ENCODE measurements at regions not wholly inside any gene's neighbourhood (a gene's known extent, or its start where the extent isn't known, plus 50 kb on each side); places are given as distances from the start of the nearest gene placed in this dataset.

DNA sequence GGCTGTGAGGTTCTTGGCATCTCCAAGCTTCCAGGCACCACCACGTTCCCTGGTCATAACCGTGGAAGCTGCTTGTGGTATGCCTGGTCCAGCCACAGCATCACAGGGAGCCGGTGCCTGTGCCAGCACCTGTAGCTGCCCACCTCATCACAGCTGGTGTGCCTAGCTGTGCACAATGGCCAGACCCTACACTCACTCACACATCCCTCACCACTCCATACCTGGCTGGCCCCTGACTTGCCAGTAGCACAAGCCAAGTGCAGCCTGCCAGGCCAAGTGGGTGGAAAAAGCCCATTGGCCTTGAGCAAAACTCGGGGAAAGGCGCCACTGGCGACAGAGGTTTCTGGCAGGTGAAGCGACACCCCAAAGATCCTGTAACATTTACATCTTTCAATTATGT is 192.3 kb upstream of the MANEA start:
- DNase-seq: no peak
- intact Hi-C loops (cut with DNase I; ENCODE audit: low total_unique reads): no loop called here

DNA sequence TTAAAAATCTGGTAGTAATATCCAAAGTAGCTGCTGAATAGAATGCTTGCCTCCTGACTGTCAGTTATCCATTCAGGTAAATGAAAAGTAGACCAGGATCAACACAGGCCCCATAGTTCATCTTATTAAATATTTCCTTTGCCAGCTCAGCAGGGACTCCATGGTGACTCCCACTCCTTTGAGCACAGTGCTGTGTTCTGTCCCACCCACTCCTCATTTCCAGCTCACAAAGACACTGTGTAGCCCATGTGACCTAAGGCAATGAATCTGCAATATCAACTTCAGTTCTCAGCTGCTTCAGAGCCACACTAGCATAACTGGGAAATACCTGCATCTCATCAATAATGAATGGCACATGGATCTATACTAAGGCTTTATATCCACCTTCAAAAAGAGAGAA is 189.5 kb upstream of the MANEA start:
- H3K27ac ChIP-seq: no peak overlapping the region
- TF ChIP-seq POLR2A (IDR thresholded peaks at IDR 0.05) (no peak), POLR2AphosphoS5 (IDR thresholded peaks at IDR 0.05) (no peak)
- H3K27me3 ChIP-seq (replicated peaks in 1 of 7): no peaks in the 10 kb centered on the region
- DNase-seq: no peak
- intact Hi-C loops (cut with DNase I; ENCODE audit: low total_unique reads): no loop called here
- no peaks in the 10 kb centered on the region for H3K36me3 ChIP-seq
- no peaks in the 10 kb centered on the region for H3K9me3 ChIP-seq
- no peaks in the 10 kb centered on the region for H3K4me1 ChIP-seq
- no peak overlapping the region for H3K4me3 ChIP-seq

More for the DNA sequence above, 192.3 kb upstream of the MANEA start:
- no peaks in the 10 kb centered on the region for H3K36me3 ChIP-seq
- no peak overlapping the region for H3K27ac ChIP-seq
- no peaks in the 10 kb centered on the region for H3K4me1 ChIP-seq
- 81 to 95% (median 85%) methylated on average over 7 of the region's 7 CpGs for WGBS, 5 donors
- no peak for TF ChIP-seq POLR2A (IDR thresholded peaks at IDR 0.05)
- TF ChIP-seq, protein P1, sequence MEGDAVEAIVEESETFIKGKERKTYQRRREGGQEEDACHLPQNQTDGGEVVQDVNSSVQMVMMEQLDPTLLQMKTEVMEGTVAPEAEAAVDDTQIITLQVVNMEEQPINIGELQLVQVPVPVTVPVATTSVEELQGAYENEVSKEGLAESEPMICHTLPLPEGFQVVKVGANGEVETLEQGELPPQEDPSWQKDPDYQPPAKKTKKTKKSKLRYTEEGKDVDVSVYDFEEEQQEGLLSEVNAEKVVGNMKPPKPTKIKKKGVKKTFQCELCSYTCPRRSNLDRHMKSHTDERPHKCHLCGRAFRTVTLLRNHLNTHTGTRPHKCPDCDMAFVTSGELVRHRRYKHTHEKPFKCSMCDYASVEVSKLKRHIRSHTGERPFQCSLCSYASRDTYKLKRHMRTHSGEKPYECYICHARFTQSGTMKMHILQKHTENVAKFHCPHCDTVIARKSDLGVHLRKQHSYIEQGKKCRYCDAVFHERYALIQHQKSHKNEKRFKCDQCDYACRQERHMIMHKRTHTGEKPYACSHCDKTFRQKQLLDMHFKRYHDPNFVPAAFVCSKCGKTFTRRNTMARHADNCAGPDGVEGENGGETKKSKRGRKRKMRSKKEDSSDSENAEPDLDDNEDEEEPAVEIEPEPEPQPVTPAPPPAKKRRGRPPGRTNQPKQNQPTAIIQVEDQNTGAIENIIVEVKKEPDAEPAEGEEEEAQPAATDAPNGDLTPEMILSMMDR (IDR thresholded peaks at IDR 0.05 in 8 of 11, conservative IDR thresholded peaks at IDR 0.05 in 3 of 11): no peak
- TF ChIP-seq POLR2AphosphoS5 (IDR thresholded peaks at IDR 0.05): no peak
- H3K9me3 ChIP-seq: peaks cover 0 to 6% (median 3%) of the 10 kb centered on the region in 8 donors
- no peaks in the 10 kb centered on the region for H3K27me3 ChIP-seq (replicated peaks in 1 of 7)
- no peak overlapping the region for H3K4me3 ChIP-seq

DNA sequence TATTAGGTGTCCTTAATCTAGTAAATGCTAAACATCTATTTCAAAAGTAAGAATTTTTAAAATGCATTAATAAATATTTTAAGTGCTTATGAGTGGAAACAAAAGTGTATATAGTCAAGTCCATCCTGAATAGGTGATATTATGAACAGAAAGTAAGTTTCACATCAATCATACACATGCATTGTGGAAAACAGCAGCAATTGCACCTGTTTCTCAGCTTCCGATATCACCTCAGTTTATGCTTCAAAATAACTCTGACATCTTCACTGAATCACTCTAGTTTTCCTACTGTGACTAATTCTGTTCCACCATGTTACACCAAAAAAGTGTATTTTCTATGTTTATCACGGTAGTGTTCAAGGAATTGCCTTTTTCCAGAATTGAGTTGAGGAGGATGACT is 172.6 kb upstream of the MANEA start:
- no peaks in the 10 kb centered on the region for H3K9me3 ChIP-seq
- DNase-seq: no peak
- H3K36me3 ChIP-seq: no peaks in the 10 kb centered on the region
- TF ChIP-seq POLR2AphosphoS5 (IDR thresholded peaks at IDR 0.05): no peak
- TF ChIP-seq, protein P1 (IDR thresholded peaks at IDR 0.05 in 8 of 11, conservative IDR thresholded peaks at IDR 0.05 in 3 of 11): no peak
- no peak for TF ChIP-seq POLR2A (IDR thresholded peaks at IDR 0.05)
- no peak overlapping the region for H3K4me3 ChIP-seq
- H3K4me1 ChIP-seq: no peaks in the 10 kb centered on the region
- H3K27me3 ChIP-seq (replicated peaks in 1 of 7): no peaks in the 10 kb centered on the region
- no peak overlapping the region for H3K27ac ChIP-seq
- intact Hi-C loops (cut with DNase I; ENCODE audit: low total_unique reads): no loop called here
- WGBS, 5 donors: 68 to 95% (median 87%) methylated on average over 2 of the region's 2 CpGs

DNA sequence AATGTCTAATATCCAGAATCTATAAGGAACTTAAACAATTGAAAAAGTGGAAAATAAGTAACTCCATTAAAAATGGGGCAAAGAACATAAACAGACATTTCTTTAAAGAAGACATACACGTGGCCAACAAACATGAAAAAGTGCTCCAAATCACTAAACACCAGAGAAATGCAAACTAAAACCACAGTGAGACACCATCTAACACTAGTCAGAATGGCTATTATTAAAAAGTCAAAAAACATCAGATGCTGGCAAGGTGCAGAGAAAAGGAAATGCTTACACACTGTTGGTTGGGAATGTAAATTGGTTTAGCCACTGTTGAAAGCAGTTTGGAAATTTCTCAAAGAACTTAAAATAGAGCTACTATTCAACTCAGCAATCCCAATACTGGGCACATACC is 169.2 kb upstream of the MANEA start:
- no peaks in the 10 kb centered on the region for H3K27me3 ChIP-seq (replicated peaks in 1 of 7)
- TF ChIP-seq, protein P1 (IDR thresholded peaks at IDR 0.05 in 8 of 11, conservative IDR thresholded peaks at IDR 0.05 in 3 of 11): no peak
- TF ChIP-seq POLR2AphosphoS5 (IDR thresholded peaks at IDR 0.05) (no peak), POLR2A (IDR thresholded peaks at IDR 0.05) (no peak)
- WGBS, 5 donors: 31 to 65% (median 39%) methylated on average over 1 of the region's 1 CpG
- H3K36me3 ChIP-seq: no peaks in the 10 kb centered on the region
- no peak overlapping the region for H3K4me3 ChIP-seq
- H3K9me3 ChIP-seq: no peaks in the 10 kb centered on the region
- no peak for DNase-seq
- H3K27ac ChIP-seq: no peak overlapping the region
- H3K4me1 ChIP-seq: no peaks in the 10 kb centered on the region
- intact Hi-C loops (cut with DNase I; ENCODE audit: low total_unique reads): no loop called here

DNA sequence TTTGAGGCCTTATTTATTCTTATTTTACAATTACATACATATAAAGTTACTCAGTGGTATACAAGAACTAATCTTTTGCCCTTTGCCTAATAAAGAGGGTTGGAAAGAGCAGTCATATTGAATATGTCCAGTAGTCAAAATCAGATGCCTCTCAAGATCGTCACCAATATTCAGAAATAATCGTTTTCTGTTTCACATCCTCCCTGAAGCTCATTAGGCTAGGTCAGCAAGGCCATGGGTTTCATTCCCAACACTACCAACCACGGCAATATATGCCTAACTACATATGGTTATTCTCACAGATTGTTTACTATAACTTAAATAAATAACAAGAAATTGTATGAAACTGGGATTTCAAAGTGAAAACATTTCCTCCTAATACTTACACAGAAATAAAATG is 167.2 kb upstream of the MANEA start:
- H3K27me3 ChIP-seq (replicated peaks in 1 of 7): no peaks in the 10 kb centered on the region
- WGBS, 5 donors: 66 to 80% (median 74%) methylated on average over 3 of the region's 3 CpGs
- no peaks in the 10 kb centered on the region for H3K4me1 ChIP-seq
- TF ChIP-seq POLR2AphosphoS5 (IDR thresholded peaks at IDR 0.05) (no peak), POLR2A (IDR thresholded peaks at IDR 0.05) (no peak)
- TF ChIP-seq, protein P1 (IDR thresholded peaks at IDR 0.05 in 8 of 11, conservative IDR thresholded peaks at IDR 0.05 in 3 of 11): no peak
- DNase-seq: no peak
- no peaks in the 10 kb centered on the region for H3K9me3 ChIP-seq
- no peak overlapping the region for H3K27ac ChIP-seq
- intact Hi-C loops (cut with DNase I; ENCODE audit: low total_unique reads): no loop called here
- no peaks in the 10 kb centered on the region for H3K36me3 ChIP-seq
- no peak overlapping the region for H3K4me3 ChIP-seq
